K562 (cell line): ENCODE measurements at regions not wholly inside any gene's neighbourhood (a gene's known extent, or its start where the extent isn't known, plus 50 kb on each side); places are given as distances from the start of the nearest gene placed in this dataset.
A peak's percentile ranks its signal among the peaks of the same experiment; 100 is the strongest.

ENCODE experiments used
- ATAC-seq: fragments of 200-7000 bp; cut with Tn5 transposase; 3 replicates; pipeline ENCODE4 v1.9.1; 2020; ENCODE audit warnings: moderate library complexity
- BruUV-seq: library from RNA; stranded (reverse); fragments of 400-500 nt; replicated peaks from 2 replicates; lab custom pipeline; 2021; lab: Mats Ljungman, UMichigan
- CTCF ChIA-PET: fragments of 300-600 bp; formaldehyde crosslinking; extraction: SDS; loops from one replicate; lab custom pipeline; 2021; ENCODE audit warnings: low intra/inter-chr PET ratio; lab: Yijun Ruan, JAX
- POLR2A ChIA-PET: fragments of 300-600, 350-650 bp; sonication (Branson Sonifier 250); formaldehyde crosslinking; extraction: SDS; loops from one replicate; lab custom pipeline; 2021; ENCODE audit warnings: antibody characterized with exemption, inconsistent platforms; lab: Yijun Ruan, JAX
- DNase-seq, 4 experiments: peaks; one replicate each; pipeline versions ENCODE4 v3.0.0 to v3.0.0-alpha.2; 2011 to 2018; ENCODE audit warnings: low spot score in 3 of 4, mixed read lengths in 3 of 4; ENCODE audit errors: extremely low read depth in 1 of 4
- FAIRE-seq: peaks from 2 replicates; lab custom pipeline; 2011; peaks lifted over from hg19 to GRCh38; lab: Jason Lieb, UNC
- H2AFZ ChIP-seq: 2 replicates; pipeline ENCODE4 v1.6.0; 2011; ENCODE audit warnings: low read depth, low read length, control low read depth, inconsistent platforms
- H3K27ac ChIP-seq: fragments of 200-600 bp; 3 replicates; pipeline ENCODE4 v1.8.0; 2011; ENCODE audit warnings: low read depth, mild to moderate bottlenecking, control low read depth, inconsistent platforms, low read length, moderate library complexity, mixed read lengths; ENCODE audit errors: extremely low read depth
- H3K27me3 ChIP-seq, 2 experiments: fragments of 300-600 bp in 1 of 2; 2 replicates in 1 of 2; 3 replicates in 1 of 2; pipeline versions ENCODE4 v1.6.0 to v1.8.0; 2011; ENCODE audit warnings: inconsistent platforms in 2 of 2, low read length in 2 of 2, mild to moderate bottlenecking in 1 of 2, mixed read lengths in 1 of 2, moderate library complexity in 1 of 2; ENCODE audit not compliant: control insufficient read depth in 2 of 2, insufficient read depth in 2 of 2
- H3K36me3 ChIP-seq: fragments of 300-600 bp; 3 replicates; pipeline ENCODE4 v1.8.0; 2011; ENCODE audit warnings: mild to moderate bottlenecking, low read length, inconsistent platforms; ENCODE audit not compliant: control insufficient read depth, insufficient read depth
- H3K4me1 ChIP-seq, 2 experiments: fragments of 200-600 bp in 1 of 2; replicated peaks in 1 of 2; 2 replicates in 1 of 2; 3 replicates in 1 of 2; pipeline versions ENCODE4 v1.5.1 to v1.8.0; 2011; ENCODE audit warnings: inconsistent platforms in 2 of 2, low read length in 2 of 2, mild to moderate bottlenecking in 1 of 2, mixed read lengths in 1 of 2, moderate library complexity in 1 of 2; ENCODE audit not compliant: control insufficient read depth in 2 of 2, insufficient read depth in 2 of 2
- H3K4me2 ChIP-seq: 2 replicates; pipeline ENCODE4 v1.6.1; 2011; ENCODE audit warnings: low read length, control low read depth, inconsistent platforms, mixed read lengths; ENCODE audit not compliant: insufficient read depth
- H3K4me3 ChIP-seq: fragments of 200-600 bp; sonication (generic), shearing (Covaris generic); 2 replicates; pipeline ENCODE4 v1.5.1; 2016; ENCODE audit warnings: control low read depth, inconsistent platforms
- H3K79me2 ChIP-seq: fragments of 200-600 bp; 3 replicates; pipeline ENCODE4 v1.8.0; 2011; ENCODE audit warnings: low read length, inconsistent platforms; ENCODE audit not compliant: control insufficient read depth, insufficient read depth
- H3K9ac ChIP-seq, 2 experiments: 2 replicates each; pipeline versions ENCODE4 v1.6.0 to v1.6.1; 2011; ENCODE audit warnings: low read depth in 2 of 2, low read length in 2 of 2, control low read depth in 1 of 2, inconsistent platforms in 1 of 2, mild to moderate bottlenecking in 1 of 2, mixed read lengths in 1 of 2; ENCODE audit not compliant: insufficient read depth in 1 of 2
- H3K9me1 ChIP-seq: one replicate; pipeline ENCODE4 v1.6.0; 2011; ENCODE audit warnings: inconsistent platforms, mild to moderate bottlenecking, low read length, moderate library complexity; ENCODE audit not compliant: control insufficient read depth, insufficient read depth
- H3K9me3 ChIP-seq: replicated peaks from 2 replicates; pipeline ENCODE4 v1.5.1; 2011; ENCODE audit warnings: low read depth, low read length, inconsistent platforms; ENCODE audit not compliant: control insufficient read depth, insufficient read depth
- H4K20me1 ChIP-seq: replicated peaks from 2 replicates; pipeline ENCODE4 v1.6.1; 2011; ENCODE audit warnings: low read length, inconsistent platforms, mixed read lengths; ENCODE audit not compliant: control insufficient read depth, insufficient read depth
- BRD9 ChIP-seq: fragments of 450-650 bp; IDR thresholded peaks from 2 replicates; pipeline ENCODE4 v1.6.1; 2018; ENCODE audit warnings: low read depth; ENCODE audit not compliant: partially characterized antibody
- CTCF ChIP-seq, 3 experiments: IDR thresholded peaks in 2 of 3; conservative IDR thresholded peaks in 1 of 3; 2 replicates each; pipeline ENCODE4 v1.5.1; 2011 to 2012; ENCODE audit warnings: low read length in 3 of 3, mild to moderate bottlenecking in 3 of 3, control low read depth in 2 of 3, improper control_type of control experiment in 1 of 3, inconsistent platforms in 1 of 3, low read depth in 1 of 3, mixed read lengths in 1 of 3, moderate library complexity in 1 of 3; ENCODE audit not compliant: insufficient read depth in 2 of 3
- CTCFL ChIP-seq: IDR thresholded peaks from 2 replicates; pipeline ENCODE4 v1.6.1; 2011; ENCODE audit warnings: borderline replicate concordance, low read depth, mild to moderate bottlenecking, moderate library complexity, low read length; ENCODE audit not compliant: insufficient read depth, poor library complexity, severe bottlenecking
- NFYB ChIP-seq: IDR thresholded peaks from 2 replicates; pipeline ENCODE4 v1.6.1; 2011; ENCODE audit warnings: mild to moderate bottlenecking, moderate library complexity; ENCODE audit not compliant: insufficient read length; ENCODE audit errors: extremely low read depth
- TARDBP ChIP-seq: fragments of 450-650 bp; IDR thresholded peaks from 2 replicates; pipeline ENCODE4 v1.6.1; 2016
- ZNF263 ChIP-seq: sonication (generic); formaldehyde crosslinking; IDR thresholded peaks from 2 replicates; pipeline ENCODE4 v1.8.0; 2022; ENCODE audit warnings: mild to moderate bottlenecking, missing genetic modification reagents, borderline replicate concordance
- ZNF785 ChIP-seq: fragments of 250-450 bp; sonication (Bioruptor Pico); IDR thresholded peaks from 2 replicates; pipeline ENCODE4 v1.4.0; 2020; ENCODE audit warnings: mild to moderate bottlenecking
- WGBS: fragments of 100-300 bp; shearing (Covaris generic); methylation state at CpG from one replicate; pipeline ENCODE4 v1.1.6; 2016; ENCODE audit warnings: low coverage, mixed read lengths; ENCODE audit not compliant: insufficient coverage; ENCODE audit errors: missing lambda C conversion rate; 5-methylcytosine and 5-hydroxymethylcytosine counted together
- in situ Hi-C: fragments of 300-500 bp; cut with MboI; formaldehyde crosslinking; loops from 4 replicates; pipeline ENCODE4 v1.15.0; 2018; ENCODE audit warnings: inconsistent platforms, mixed read lengths
- intact Hi-C: fragments of 100-400 bp; cut with micrococcal nuclease; formaldehyde crosslinking; loops from 2 replicates; pipeline ENCODE4 v1.14.2; 2022

- ChIA-PET CTCF (no interaction called here), POLR2A (no interaction called here)
- Histone ChIP-seq H3K36me3 (no peaks in the 10 kb centered on the region), H3K4me2 (no peak overlapping the region), H3K4me1 (no peaks in the 10 kb centered on the region), H2AFZ (no peak overlapping the region), H3K9me1 (no peaks in the 10 kb centered on the region), H3K4me3 (no peak overlapping the region), H4K20me1 (no peaks in the 10 kb centered on the region), H3K79me2 (no peaks in the 10 kb centered on the region), H3K27me3 (peaks cover 15 to 26% of the 10 kb centered on the region in 2 experiments; a peak in 4 of 5 replicates), H3K27ac (no peak overlapping the region), H3K9me3 (no peaks in the 10 kb centered on the region), H3K9ac (no peak overlapping the region)
- WGBS, result 1% methylated on average over 14 of the region's 14 CpGs
- FAIRE-seq, result no peak
- no peak for ATAC-seq
- in situ Hi-C loops (no loop called here), intact Hi-C loops (no loop called here)
- no TSS peak for BruUV-seq
- DNase-seq, result no peak
- TF ChIP-seq CTCF (IDR thresholded peaks at IDR 0.05 in 2 of 3, conservative IDR thresholded peaks at IDR 0.05 in 1 of 3; ENCODE audit: insufficient read depth in 2 of 3, low read depth in 1 of 3, low read length in 3 of 3), result no peak
- TF ChIP-seq, all 486 proteins: peak for 0
These were observed 71.3 kb upstream of the SOX4 start for GRCh38 chr6:21522143-21522747.

GRCh38 chr6:21522797-21523456 is 70.6 kb upstream of the SOX4 start:
- 3% methylated on average over 21 of the region's 21 CpGs for WGBS
- H3K9ac ChIP-seq, result no peak overlapping the region
- DNase-seq, result no peak
- no peaks in the 10 kb centered on the region for H3K79me2 ChIP-seq
- ChIA-PET CTCF (no interaction called here), POLR2A (interaction anchor here (1.3 kb wide), 1 partner anchor 12 kb away, joined by 6 read pairs; no protein-coding TSS in a partner anchor)
- no peaks in the 10 kb centered on the region for H3K4me1 ChIP-seq
- H3K27me3 ChIP-seq, result peaks cover 15 to 20% of the 10 kb centered on the region in 2 experiments; a peak in 4 of 5 replicates
- no peak for FAIRE-seq
- no peak overlapping the region for H3K4me2 ChIP-seq
- no peak overlapping the region for H3K4me3 ChIP-seq
- BruUV-seq, result no TSS peak
- no peaks in the 10 kb centered on the region for H3K9me3 ChIP-seq
- no peaks in the 10 kb centered on the region for H3K9me1 ChIP-seq
- no peak overlapping the region for H2AFZ ChIP-seq
- no peak overlapping the region for H3K27ac ChIP-seq
- ATAC-seq, result peak; percentile 49; the same call in 2 of the 3 replicates
- no peaks in the 10 kb centered on the region for H3K36me3 ChIP-seq
- intact Hi-C loops, result no loop called here
- no peaks in the 10 kb centered on the region for H4K20me1 ChIP-seq
- in situ Hi-C loops, result no loop called here
- TF ChIP-seq ZNF785 (CRISPR knock-in tag), result no peak
- TF ChIP-seq BRD9, result no peak
- TF ChIP-seq ZNF263, result no peak
- TF ChIP-seq CTCFL, result no peak
- TF ChIP-seq TARDBP, result no peak
- TF ChIP-seq NFYB, result no peak
